Spleen (tissue), 11 donors: ENCODE measurements at regions not wholly inside any gene's neighbourhood (a gene's known extent, or its start where the extent isn't known, plus 50 kb on each side); places are given as distances from the start of the nearest gene placed in this dataset.
A peak's percentile ranks its signal among the peaks of the same experiment; 100 is the strongest.
"Not testable (repeated sequence)": the region's sequence is repeated elsewhere in the genome, so short reads cannot be mapped to it uniquely, and the experiment has no call there.

Source experiments
- DNase-seq: peaks from one replicate; pipeline ENCODE4 v3.0.0-alpha.2; 2020
- H3K27ac ChIP-seq, 8 donors: fragments of 200-600 bp; sonication (generic) in 7 of 8; 1 replicate in 4 of 8; 2 replicates in 4 of 8; pipeline versions ENCODE4 v1.5.0 to v1.8.0; 2016 to 2021; ENCODE audit warnings: inconsistent platforms in 4 of 8, mild to moderate bottlenecking in 4 of 8, moderate library complexity in 1 of 8
- H3K27me3 ChIP-seq, 7 donors: fragments of 200-600 bp; sonication (generic) in 6 of 7; replicated peaks in 1 of 7; 1 replicate in 4 of 7; 2 replicates in 3 of 7; pipeline versions ENCODE4 v1.5.0 to v1.8.0; 2016 to 2021; ENCODE audit warnings: inconsistent platforms in 3 of 7, mild to moderate bottlenecking in 1 of 7
- H3K36me3 ChIP-seq, 6 donors: fragments of 200-600 bp; sonication (generic) in 5 of 6; 1 replicate in 4 of 6; 2 replicates in 2 of 6; pipeline versions ENCODE4 v1.5.0 to v1.8.0; 2016 to 2021; ENCODE audit warnings: inconsistent platforms in 2 of 6
- H3K4me1 ChIP-seq, 6 donors: fragments of 200-600 bp; sonication (generic) in 5 of 6; 1 replicate in 3 of 6; 2 replicates in 3 of 6; pipeline versions ENCODE4 v1.5.0 to v1.8.0; 2016 to 2021; ENCODE audit warnings: inconsistent platforms in 3 of 6
- H3K4me3 ChIP-seq, 8 donors: fragments of 200-600 bp; sonication (generic) in 7 of 8; 1 replicate in 4 of 8; 2 replicates in 4 of 8; pipeline versions ENCODE4 v1.5.0 to v1.8.0; 2016 to 2021; ENCODE audit warnings: inconsistent platforms in 4 of 8, mild to moderate bottlenecking in 4 of 8, moderate library complexity in 2 of 8
- H3K9me3 ChIP-seq, 8 donors: fragments of 200-600 bp; sonication (generic) in 7 of 8; 1 replicate in 4 of 8; 2 replicates in 4 of 8; pipeline versions ENCODE4 v1.5.0 to v1.8.0; 2016 to 2021; ENCODE audit warnings: inconsistent platforms in 4 of 8
- CTCF ChIP-seq, 11 experiments: fragments of 200-600 bp in 7 of 11; fragments of 450-650 bp in 4 of 11; sonication (generic) in 4 of 11; IDR thresholded peaks in 8 of 11; conservative IDR thresholded peaks in 3 of 11; 1 replicate in 7 of 11; 2 replicates in 4 of 11; pipeline versions ENCODE4 v1.4.0 to v1.8.0; 2016 to 2021; ENCODE audit warnings: antibody characterized with exemption in 11 of 11, inconsistent platforms in 4 of 11, mild to moderate bottlenecking in 1 of 11
- POLR2A ChIP-seq, 3 donors: fragments of 450-650 bp; IDR thresholded peaks; one replicate each; pipeline ENCODE4 v1.5.1; 2017; ENCODE audit warnings: antibody characterized with exemption in 3 of 3, mild to moderate bottlenecking in 1 of 3
- POLR2AphosphoS5 ChIP-seq, 3 donors: sonication (generic); formaldehyde crosslinking; IDR thresholded peaks; one replicate each; pipeline ENCODE4 v1.5.1; 2017; ENCODE audit warnings: antibody characterized with exemption in 3 of 3
- WGBS, 5 donors: extraction: QIAGEN DNeasy Blood & Tissue Kit in 3 of 5; methylation state at CpG; one replicate each; pipeline versions ENCODE4 v1.1.5 to v1.1.7; 2013 to 2018; 5-methylcytosine and 5-hydroxymethylcytosine counted together
- intact Hi-C: fragments of 100-400 bp; cut with DNase I; formaldehyde crosslinking; loops from one replicate; pipeline ENCODE4 v1.15.0; 2023; ENCODE audit warnings: low total_unique reads
- donor health status: healthy with polysubstance abuse.
- donor health status: DM: no; HTN: no; CAD: no; lungs with moderate emphysema.
- donor health status: DM: no; HTN: no; CAD: no.
- donor health status: Bipolar disorder and iron deficiency.
- donor health status: healthy.
- donor health status: DM: no; HTN: no; CAD: no.
- donor health status: DM: yes; HTN: yes; CAD: no.

GRCh38 chr2:35963824-35964223 lies 391.8 kb upstream of the CRIM1 start:
- H3K9me3 ChIP-seq, result peaks cover 0 to 20% (median 10%) of the 10 kb centered on the region in 8 donors
- WGBS, 5 donors, result 45 to 72% (median 50%) methylated on average over 3 of the region's 3 CpGs
- H3K4me1 ChIP-seq, result peaks cover 0 to 13% (median 0%) of the 10 kb centered on the region in 6 donors
- H3K4me3 ChIP-seq, result no peak overlapping the region
- peak overlapping the region in 2 of 8 donors; percentile 39 to 54 for H3K27ac ChIP-seq
- no peaks in the 10 kb centered on the region for H3K27me3 ChIP-seq
- no peak for TF ChIP-seq POLR2A (IDR thresholded peaks at IDR 0.05)
- TF ChIP-seq POLR2AphosphoS5 (IDR thresholded peaks at IDR 0.05), result no peak
- no peak for TF ChIP-seq CTCF (IDR thresholded peaks at IDR 0.05 in 8 of 11, conservative IDR thresholded peaks at IDR 0.05 in 3 of 11)
- intact Hi-C loops, result no loop called here
- H3K36me3 ChIP-seq, result no peaks in the 10 kb centered on the region
- DNase-seq, result no peak

- no peaks in the 10 kb centered on the region for H3K36me3 ChIP-seq
- no peak overlapping the region for H3K27ac ChIP-seq
- TF ChIP-seq CTCF (IDR thresholded peaks at IDR 0.05 in 8 of 11, conservative IDR thresholded peaks at IDR 0.05 in 3 of 11) (no peak), POLR2A (IDR thresholded peaks at IDR 0.05) (no peak), POLR2AphosphoS5 (IDR thresholded peaks at IDR 0.05) (no peak)
- no peak overlapping the region for H3K4me3 ChIP-seq
- no peaks in the 10 kb centered on the region for H3K27me3 ChIP-seq
- DNase-seq, result no peak
- H3K9me3 ChIP-seq, result peaks cover 0 to 20% (median 10%) of the 10 kb centered on the region in 8 donors
- WGBS, 5 donors, result 74 to 90% (median 88%) methylated on average over 2 of the region's 2 CpGs
- peaks cover 0 to 13% (median 0%) of the 10 kb centered on the region in 6 donors for H3K4me1 ChIP-seq
- intact Hi-C loops, result no loop called here
These were observed 392.2 kb upstream of the CRIM1 start for GRCh38 chr2:35963357-35963756.

GRCh38 chr2:35962585-35963146 lies 392.9 kb upstream of the CRIM1 start:
- no peak for DNase-seq
- WGBS, 5 donors, result 89 to 94% (median 93%) methylated on average over 4 of the region's 4 CpGs
- intact Hi-C loops, result no loop called here
- H3K27me3 ChIP-seq, result no peaks in the 10 kb centered on the region
- TF ChIP-seq POLR2A (IDR thresholded peaks at IDR 0.05), result no peak
- TF ChIP-seq POLR2AphosphoS5 (IDR thresholded peaks at IDR 0.05), result no peak
- no peak for TF ChIP-seq CTCF (IDR thresholded peaks at IDR 0.05 in 8 of 11, conservative IDR thresholded peaks at IDR 0.05 in 3 of 11)
- no peak overlapping the region for H3K27ac ChIP-seq
- peaks cover 0 to 20% (median 10%) of the 10 kb centered on the region in 8 donors for H3K9me3 ChIP-seq
- H3K4me1 ChIP-seq, result peaks cover 0 to 13% (median 0%) of the 10 kb centered on the region in 6 donors
- no peak overlapping the region for H3K4me3 ChIP-seq
- no peaks in the 10 kb centered on the region for H3K36me3 ChIP-seq

- Histone ChIP-seq H3K27me3 (no peaks in the 10 kb centered on the region), H3K4me3 (no peak overlapping the region), H3K36me3 (no peaks in the 10 kb centered on the region), H3K9me3 (peaks cover 0 to 20% (median 10%) of the 10 kb centered on the region in 8 donors), H3K27ac (no peak overlapping the region), H3K4me1 (peaks cover 0 to 13% (median 0%) of the 10 kb centered on the region in 6 donors)
- TF ChIP-seq POLR2A (IDR thresholded peaks at IDR 0.05), result no peak
- no peak for TF ChIP-seq CTCF (IDR thresholded peaks at IDR 0.05 in 8 of 11, conservative IDR thresholded peaks at IDR 0.05 in 3 of 11)
- no peak for TF ChIP-seq POLR2AphosphoS5 (IDR thresholded peaks at IDR 0.05)
- no peak for DNase-seq
- WGBS, 5 donors, result 67 to 83% (median 82%) methylated on average over 1 of the region's 1 CpG
- intact Hi-C loops, result no loop called here
These were observed 395.0 kb upstream of the CRIM1 start for GRCh38 chr2:35960596-35960995.

- intact Hi-C loops, H3K27me3 ChIP-seq, DNase-seq, H3K4me1 ChIP-seq, H3K27ac ChIP-seq, H3K36me3 ChIP-seq, H3K4me3 ChIP-seq: not testable (repeated sequence)
- 95 to 97% (median 96%) methylated on average over 10 of the region's 10 CpGs for WGBS, 5 donors
- H3K9me3 ChIP-seq, result peaks cover 0 to 14% (median 12%) of the 10 kb centered on the region in 8 donors
These were observed 398.5 kb upstream of the CRIM1 start for GRCh38 chr2:35957053-35957452.
